Keratinocyte (primary cell): ENCODE measurements at regions not wholly inside any gene's neighbourhood (a gene's known extent, or its start where the extent isn't known, plus 50 kb on each side); places are given as distances from the start of the nearest gene placed in this dataset.

Source experiments
- DNase-seq: peaks from one replicate; pipeline ENCODE4 v3.0.0-alpha.2; 2011; ENCODE audit warnings: low read depth, missing footprints, low spot score
- FAIRE-seq: peaks from 2 replicates; lab custom pipeline; 2011; peaks lifted over from hg19 to GRCh38; lab: Jason Lieb, UNC
- H2AFZ ChIP-seq: 2 replicates; pipeline ENCODE4 v1.6.0; 2012; ENCODE audit warnings: low read length, control low read depth, inconsistent platforms; ENCODE audit not compliant: control insufficient read depth
- H3K27ac ChIP-seq: 2 replicates; pipeline ENCODE4 v1.5.1; 2011; ENCODE audit warnings: low read length; ENCODE audit not compliant: control insufficient read depth, insufficient read depth
- H3K27me3 ChIP-seq: 3 replicates; pipeline ENCODE4 v1.6.0; 2011; ENCODE audit warnings: low read length; ENCODE audit not compliant: control insufficient read depth, insufficient read depth; ENCODE audit errors: extremely low read depth
- H3K36me3 ChIP-seq, 2 experiments: 2 replicates in 1 of 2; 3 replicates in 1 of 2; pipeline ENCODE4 v1.5.1; 2011; ENCODE audit warnings: low read length in 2 of 2, mild to moderate bottlenecking in 1 of 2; ENCODE audit not compliant: control insufficient read depth in 2 of 2, insufficient read depth in 2 of 2; ENCODE audit errors: extremely low read depth in 1 of 2
- H3K4me1 ChIP-seq: 3 replicates; pipeline ENCODE4 v1.5.1; 2011; ENCODE audit warnings: low read length; ENCODE audit not compliant: control insufficient read depth, insufficient read depth; ENCODE audit errors: extremely low read depth
- H3K4me2 ChIP-seq: 3 replicates; pipeline ENCODE4 v1.6.0; 2011; ENCODE audit warnings: low read depth, low read length; ENCODE audit not compliant: control insufficient read depth, insufficient read depth; ENCODE audit errors: extremely low read depth
- H3K4me3 ChIP-seq, 3 experiments: fragments of 200-600 bp in 1 of 3; sonication (generic) in 1 of 3; 2 replicates in 2 of 3; 3 replicates in 1 of 3; pipeline ENCODE4 v1.5.1; 2011 to 2016; ENCODE audit warnings: low read length in 3 of 3, mild to moderate bottlenecking in 3 of 3, control low read depth in 2 of 3, inconsistent platforms in 1 of 3, low read depth in 1 of 3, mixed read lengths in 1 of 3, mixed run types in 1 of 3, moderate library complexity in 1 of 3; ENCODE audit not compliant: control insufficient read depth in 2 of 3, insufficient read depth in 2 of 3; ENCODE audit errors: extremely low read depth in 1 of 3
- H3K79me2 ChIP-seq: 2 replicates; pipeline ENCODE4 v1.6.0; 2012; ENCODE audit warnings: low read length; ENCODE audit not compliant: control insufficient read depth, insufficient read depth
- H3K9ac ChIP-seq: 3 replicates; pipeline ENCODE4 v1.6.0; 2011; ENCODE audit warnings: low read length; ENCODE audit not compliant: control insufficient read depth, insufficient read depth; ENCODE audit errors: extremely low read depth
- H3K9me1 ChIP-seq: 3 replicates; pipeline ENCODE4 v1.6.0; 2011; ENCODE audit warnings: low read length; ENCODE audit not compliant: control insufficient read depth, insufficient read depth; ENCODE audit errors: extremely low read depth
- H3K9me3 ChIP-seq: 2 replicates; pipeline ENCODE4 v1.5.1; 2012; ENCODE audit warnings: low read depth, low read length; ENCODE audit not compliant: control insufficient read depth
- H4K20me1 ChIP-seq: 3 replicates; pipeline ENCODE4 v1.6.0; 2011; ENCODE audit warnings: low read length; ENCODE audit not compliant: control insufficient read depth, insufficient read depth; ENCODE audit errors: extremely low read depth
- CTCF ChIP-seq, 3 experiments: IDR thresholded peaks in 1 of 3; conservative IDR thresholded peaks in 1 of 3; optimal IDR thresholded peaks in 1 of 3; 2 replicates in 2 of 3; 3 replicates in 1 of 3; pipeline versions ENCODE3 to v1.5.1; 2011; ENCODE audit warnings: low read length in 3 of 3, mild to moderate bottlenecking in 3 of 3, moderate library complexity in 2 of 3, control low read depth in 1 of 3, inconsistent platforms in 1 of 3; ENCODE audit not compliant: insufficient read depth in 2 of 3; ENCODE audit errors: extremely low read depth in 1 of 3
- EZH2 ChIP-seq: IDR thresholded peaks from one replicate; pipeline ENCODE4 v1.6.1; 2012; ENCODE audit warnings: inconsistent platforms, mild to moderate bottlenecking, low read length, moderate library complexity
- dilution Hi-C: fragments of 300-500 bp; cut with MboI; formaldehyde crosslinking; loops from one replicate; pipeline ENCODE4 v1.7.0; 2020; ENCODE audit warnings: low sequenced_read_pairs; ENCODE audit not compliant: extremely low pct_ligation_motif_present

GRCh38 chr13:89684896-89685295, 1662.6 kb upstream of the MIR17HG start:
- no peaks in the 10 kb centered on the region for H4K20me1 ChIP-seq
- H2AFZ ChIP-seq, result no peak overlapping the region
- H3K36me3 ChIP-seq, result no peaks in the 10 kb centered on the region
- FAIRE-seq (no peak), DNase-seq (no peak)
- H3K4me1 ChIP-seq, result no peaks in the 10 kb centered on the region
- no peak overlapping the region for H3K9ac ChIP-seq
- no peak overlapping the region for H3K4me3 ChIP-seq
- dilution Hi-C loops, result no loop called here
- H3K79me2 ChIP-seq, result no peaks in the 10 kb centered on the region
- TF ChIP-seq CTCF (optimal IDR thresholded peaks at IDR 0.05 in 1 of 3, IDR thresholded peaks at IDR 0.05 in 1 of 3, conservative IDR thresholded peaks at IDR 0.05 in 1 of 3; ENCODE audit: extremely low read depth in 1 of 3, insufficient read depth in 2 of 3, low read length in 3 of 3), result no peak
- no peak for TF ChIP-seq EZH2
- H3K27me3 ChIP-seq, result no peaks in the 10 kb centered on the region
- no peaks in the 10 kb centered on the region for H3K9me1 ChIP-seq
- no peak overlapping the region for H3K4me2 ChIP-seq
- no peaks in the 10 kb centered on the region for H3K9me3 ChIP-seq
- H3K27ac ChIP-seq, result no peak overlapping the region

- no peak for DNase-seq
- Histone ChIP-seq H3K9ac (no peak overlapping the region), H3K79me2 (no peaks in the 10 kb centered on the region), H2AFZ (no peak overlapping the region), H3K4me1 (no peaks in the 10 kb centered on the region), H3K9me3 (no peaks in the 10 kb centered on the region), H3K9me1 (no peaks in the 10 kb centered on the region), H4K20me1 (no peaks in the 10 kb centered on the region), H3K4me3 (no peak overlapping the region), H3K27ac (no peak overlapping the region), H3K27me3 (no peaks in the 10 kb centered on the region), H3K4me2 (no peak overlapping the region), H3K36me3 (no peaks in the 10 kb centered on the region)
- no peak for FAIRE-seq
- TF ChIP-seq CTCF (optimal IDR thresholded peaks at IDR 0.05 in 1 of 3, IDR thresholded peaks at IDR 0.05 in 1 of 3, conservative IDR thresholded peaks at IDR 0.05 in 1 of 3; ENCODE audit: extremely low read depth in 1 of 3, insufficient read depth in 2 of 3, low read length in 3 of 3) (no peak), EZH2 (no peak)
- dilution Hi-C loops, result no loop called here
Observed at GRCh38 chr13:89686171-89686570, 1661.3 kb upstream of the MIR17HG start.
